ENCODE measurements at regions not wholly inside any gene's neighbourhood (a gene's known extent, or its start where the extent isn't known, plus 50 kb on each side); places are given as distances from the start of the nearest gene placed in this dataset.

- TF ChIP-seq POLR2A (IDR thresholded peaks at IDR 0.05) (no peak), EP300 (IDR thresholded peaks at IDR 0.05) (no peak), CTCF (IDR thresholded peaks at IDR 0.05) (no peak)
Measured at GRCh38 chr3:164113371-164114332, 964.6 kb downstream of the SI start.

All from gastroesophageal sphincter (tissue), 3 donors.